Stimulated activated CD8-positive, alpha-beta memory T cell treated with anti-CD3 and anti-CD28 coated beads, Interleukin-4, amount 100 ng/mL, for 4 hours (primary cell): ENCODE measurements at regions not wholly inside any gene's neighbourhood (a gene's known extent, or its start where the extent isn't known, plus 50 kb on each side); places are given as distances from the start of the nearest gene placed in this dataset.
"Not testable (repeated sequence)": the region's sequence is repeated elsewhere in the genome, so short reads cannot be mapped to it uniquely, and the experiment has no call there.

Experiments
- DNase-seq, 2 donors: peaks; one replicate each; pipeline ENCODE4 v3.0.0-alpha.2; 2020; ENCODE audit warnings: low read depth in 2 of 2, low spot score in 1 of 2

DNA sequence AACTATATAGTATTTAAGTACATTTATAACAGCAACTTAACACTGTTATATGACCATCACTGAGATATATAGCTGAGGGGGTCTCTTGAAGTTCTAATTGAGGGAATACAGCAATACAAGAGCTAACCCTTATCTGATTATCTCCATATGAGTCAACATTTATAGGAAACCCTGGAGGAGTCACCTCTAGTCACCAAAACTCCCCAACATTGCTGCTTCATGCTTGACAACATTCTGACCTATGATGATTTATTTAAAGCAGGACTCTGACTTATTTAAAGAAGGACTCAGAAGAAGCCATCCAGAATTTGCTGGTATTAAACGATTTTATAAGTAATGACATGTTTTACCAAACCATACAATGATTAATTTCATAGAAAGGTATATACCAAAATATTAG, 182.6 kb upstream of the NOX3 start:
- DNase-seq: no peak

DNA sequence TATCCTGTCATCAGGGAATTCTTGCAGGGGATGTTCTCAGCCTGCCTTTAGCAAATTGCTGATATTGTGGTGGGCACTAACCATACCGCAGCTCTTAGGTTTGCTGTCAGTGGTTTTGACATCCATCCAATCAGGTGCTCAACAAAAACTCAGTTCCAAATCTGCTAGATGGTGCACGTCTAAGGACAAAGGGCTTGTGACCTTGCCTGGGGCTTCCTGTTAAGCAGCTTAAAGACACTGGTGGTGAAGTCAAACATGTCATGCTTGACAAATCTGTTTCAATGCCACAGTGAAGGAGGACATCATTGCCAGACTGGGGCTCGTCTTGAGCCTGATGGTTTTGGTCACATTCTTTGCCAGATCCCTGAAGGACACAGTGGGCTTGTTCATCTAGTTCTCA, 179.8 kb upstream of the NOX3 start:
- DNase-seq: no peak

GRCh38 chr6:155630085-155630484, 174.4 kb upstream of the NOX3 start:
- no peak for DNase-seq

GRCh38 chr6:155629652-155630051, 174.0 kb upstream of the NOX3 start:
- DNase-seq: no peak

GRCh38 chr6:155628306-155628705, 172.7 kb upstream of the NOX3 start:
- no peak for DNase-seq

DNA sequence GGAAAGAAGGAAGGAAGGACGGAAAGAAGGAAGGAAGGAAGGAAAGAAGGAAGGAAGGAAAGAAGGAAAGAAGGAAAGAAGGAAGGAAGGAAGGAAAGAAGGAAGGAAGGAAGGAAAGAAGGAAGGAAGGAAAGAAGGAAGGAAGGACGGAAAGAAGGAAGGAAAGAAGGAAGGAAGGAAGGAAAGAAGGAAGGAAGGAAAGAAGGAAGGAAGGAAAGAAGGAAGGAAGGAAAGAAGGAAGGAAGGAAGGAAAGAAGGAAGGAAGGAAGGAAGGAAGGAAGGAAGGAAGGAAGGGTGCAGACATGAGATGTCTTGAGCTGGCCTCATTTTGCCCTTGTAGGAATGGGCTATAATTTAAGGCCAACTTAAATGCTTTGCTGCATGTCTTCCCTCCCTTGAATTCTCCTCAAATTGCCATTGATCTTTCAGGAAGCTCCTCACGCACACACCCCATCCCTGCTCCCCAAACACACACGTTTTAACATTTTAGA, 172.1 kb upstream of the NOX3 start:
- DNase-seq: not testable (repeated sequence)

- no peak for DNase-seq
Observed at GRCh38 chr6:155623450-155624178, 168.0 kb upstream of the NOX3 start.

DNA sequence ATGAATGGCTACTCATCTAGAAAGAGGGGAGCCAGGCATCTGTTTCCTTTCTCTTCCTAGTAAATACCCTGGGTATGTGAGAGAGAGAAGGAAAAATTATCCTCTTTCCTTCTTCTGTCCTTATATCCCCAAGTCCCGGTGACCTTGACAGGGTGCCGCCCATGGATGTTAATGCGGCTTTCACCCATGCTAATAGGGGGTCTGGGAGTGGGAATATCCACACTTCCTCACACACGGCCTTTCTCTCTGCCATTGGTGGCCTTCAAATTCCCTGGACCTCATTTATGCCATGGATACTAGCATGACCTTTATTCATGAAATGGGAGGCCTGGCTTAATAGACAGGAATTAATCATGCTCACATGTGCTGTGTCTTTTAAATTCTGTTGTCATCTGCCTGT, 159.0 kb upstream of the NOX3 start:
- no peak for DNase-seq

GRCh38 chr6:155611742-155612141, 156.1 kb upstream of the NOX3 start:
- no peak for DNase-seq

- DNase-seq: no peak
Observed at GRCh38 chr6:155604991-155605390, 149.4 kb upstream of the NOX3 start.

- DNase-seq: no peak
Observed at GRCh38 chr6:155599561-155599960, 143.9 kb upstream of the NOX3 start.

DNA sequence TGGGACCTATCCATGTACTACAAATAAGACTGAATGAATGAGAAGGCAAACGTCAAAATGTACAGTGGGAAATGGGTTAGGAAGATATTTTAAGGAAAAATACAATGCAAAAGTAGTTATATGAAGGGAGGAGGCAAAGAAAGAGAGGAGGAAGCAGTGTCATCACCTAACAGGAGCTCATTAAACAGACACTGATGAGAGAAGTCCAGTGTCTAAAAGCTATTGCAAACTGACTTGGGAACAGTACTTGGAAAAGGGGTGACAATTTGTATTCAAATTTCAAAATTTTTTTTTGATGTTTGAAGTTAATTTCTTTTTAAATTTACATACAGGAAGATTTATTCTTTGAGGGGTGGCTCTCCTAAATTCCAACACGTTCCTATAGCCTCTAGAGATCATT, 143.5 kb upstream of the NOX3 start:
- no peak for DNase-seq

DNA sequence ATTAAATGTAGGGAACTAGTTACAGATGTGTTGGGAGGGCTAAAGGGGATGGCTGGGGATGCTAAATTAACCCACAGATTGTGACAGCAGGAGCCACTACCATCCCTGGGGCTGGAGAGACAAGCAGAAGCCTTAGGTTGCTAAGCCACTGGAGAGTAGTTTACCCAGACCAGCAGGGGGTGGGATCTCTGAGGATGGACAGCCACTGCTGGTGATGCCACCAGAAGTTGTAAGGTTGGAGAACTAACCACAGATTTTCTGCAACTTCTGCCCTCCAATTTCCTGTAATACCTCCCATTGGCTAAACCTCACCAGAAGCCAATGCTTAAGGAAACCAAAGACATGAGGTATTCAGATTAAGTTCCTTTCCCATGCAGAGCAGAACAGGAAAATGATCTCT, 139.6 kb upstream of the NOX3 start:
- no peak for DNase-seq

- DNase-seq: no peak
Observed at GRCh38 chr6:155591741-155592140, 136.1 kb upstream of the NOX3 start.

DNA sequence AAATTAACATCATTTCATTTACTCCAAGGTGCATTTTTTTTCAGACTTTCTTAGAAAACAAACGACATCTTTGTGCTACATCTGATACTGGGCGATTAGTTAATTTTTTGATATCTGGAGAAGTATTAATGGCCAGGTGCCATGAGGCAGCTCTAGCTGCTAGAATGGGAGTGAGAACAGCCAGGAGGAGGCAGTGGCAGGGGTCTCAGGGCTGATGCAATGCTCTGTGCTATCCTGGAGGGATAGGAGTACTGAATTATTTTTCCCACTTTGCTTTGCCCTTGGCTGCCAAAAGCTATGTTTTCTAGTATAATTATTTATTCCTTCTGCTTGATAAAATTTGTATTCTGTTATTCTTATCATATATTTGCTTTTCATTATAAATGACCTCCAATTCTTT, 133.6 kb upstream of the NOX3 start:
- no peak for DNase-seq

- DNase-seq: no peak
Observed at GRCh38 chr6:155587817-155588216, 132.2 kb upstream of the NOX3 start.

- DNase-seq: no peak
Observed at GRCh38 chr6:155586090-155586489, 130.5 kb upstream of the NOX3 start.

GRCh38 chr6:155584006-155584405, 128.4 kb upstream of the NOX3 start:
- no peak for DNase-seq

DNA sequence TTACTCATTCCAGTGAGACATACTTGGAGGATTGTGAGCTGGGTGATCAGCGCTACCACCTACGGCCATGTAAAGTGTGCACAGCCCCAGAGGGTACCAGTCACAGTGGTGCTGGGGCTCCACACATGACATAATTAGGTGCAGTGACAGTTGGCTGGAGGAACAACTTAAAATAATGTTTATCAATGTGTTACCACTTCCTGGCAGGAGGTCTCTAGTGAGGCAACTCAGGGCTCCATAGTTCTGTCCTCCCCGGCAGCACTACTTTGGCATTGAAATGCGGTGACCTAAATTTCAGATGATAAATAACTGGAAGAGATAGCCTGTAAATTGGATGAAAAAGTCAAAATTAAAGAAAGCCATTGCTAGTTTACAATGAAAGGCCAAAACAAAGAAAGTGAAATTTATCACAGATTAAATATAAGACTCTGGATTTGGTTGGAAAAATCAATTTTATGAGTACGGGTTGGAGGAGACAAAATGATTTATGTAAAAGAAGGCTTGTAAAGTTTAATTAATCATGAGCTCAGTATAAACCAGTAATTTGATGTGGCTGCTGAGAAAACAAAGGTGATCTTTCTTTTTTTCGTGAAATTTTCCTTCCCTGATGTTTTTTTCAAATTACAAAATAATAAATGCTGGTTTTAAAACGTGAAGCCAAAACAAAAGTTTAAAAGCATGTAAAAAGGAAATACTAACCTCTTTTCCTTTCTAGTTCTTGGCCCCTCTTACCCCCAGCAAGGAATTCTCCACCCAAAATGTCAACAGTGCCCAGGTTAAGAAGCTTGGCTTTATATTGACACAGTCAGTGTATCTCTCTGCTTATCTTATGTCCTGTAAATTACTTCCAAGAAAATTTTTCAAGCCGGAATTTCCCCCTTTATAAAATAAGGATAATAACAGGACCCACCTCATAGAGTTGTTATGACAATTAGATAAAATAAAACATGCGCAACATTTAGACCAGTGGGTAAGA, 126.7 kb upstream of the NOX3 start:
- no peak for DNase-seq

GRCh38 chr6:155580904-155581303, 125.3 kb upstream of the NOX3 start:
- no peak for DNase-seq

DNA sequence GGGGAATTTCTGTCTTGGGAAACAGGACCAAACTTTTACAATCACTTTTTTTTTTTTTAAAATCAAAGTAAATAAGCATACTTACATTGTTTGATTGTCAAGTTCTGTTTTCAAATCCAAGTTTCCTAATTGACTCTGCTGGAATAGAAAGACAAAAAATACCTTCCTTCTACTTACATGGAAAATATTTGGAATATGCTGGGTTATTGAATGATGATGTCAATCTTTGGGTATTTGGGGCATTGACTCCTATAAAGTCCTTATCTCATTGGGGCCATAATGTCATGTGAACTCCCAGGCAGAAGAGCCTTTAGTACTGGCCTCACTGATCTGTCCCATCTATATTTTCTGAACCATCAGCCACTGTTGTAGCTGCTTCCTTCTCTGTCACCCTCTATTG, 122.6 kb upstream of the NOX3 start:
- DNase-seq: no peak

GRCh38 chr6:155561966-155562364, 106.3 kb upstream of the NOX3 start:
- no peak for DNase-seq
